Activated CD8-positive, alpha-beta memory T cell treated with anti-CD3 and anti-CD28 coated beads for 4 hours (primary cell): ENCODE measurements at regions not wholly inside any gene's neighbourhood (a gene's known extent, or its start where the extent isn't known, plus 50 kb on each side); places are given as distances from the start of the nearest gene placed in this dataset.

Experiments
- DNase-seq, 2 donors: peaks; one replicate each; pipeline ENCODE4 v3.0.0-alpha.2; 2020; ENCODE audit warnings: low read depth in 2 of 2

GRCh38 chr15:91521548-91521947 is 332.0 kb upstream of the SLCO3A1 start:
- DNase-seq, result no peak

DNA sequence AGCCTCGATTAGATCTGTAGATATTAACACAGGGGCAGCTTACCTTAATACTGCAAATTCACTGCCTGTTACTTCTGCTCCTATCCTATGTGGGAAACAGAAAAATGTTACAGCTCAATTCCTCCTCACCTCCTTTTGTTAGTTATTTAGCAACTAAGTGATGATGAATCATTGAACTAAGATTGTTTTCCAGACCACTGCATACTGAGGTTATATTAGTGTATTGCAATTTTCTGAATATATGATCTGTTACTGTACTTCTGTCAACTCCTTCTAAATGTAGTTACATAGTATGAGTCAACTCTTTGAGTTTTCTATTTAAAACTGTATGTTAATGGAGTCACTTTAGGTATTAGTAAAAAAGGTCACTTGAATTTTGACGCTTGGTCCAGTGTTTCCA is 331.5 kb upstream of the SLCO3A1 start:
- DNase-seq, result no peak

DNA sequence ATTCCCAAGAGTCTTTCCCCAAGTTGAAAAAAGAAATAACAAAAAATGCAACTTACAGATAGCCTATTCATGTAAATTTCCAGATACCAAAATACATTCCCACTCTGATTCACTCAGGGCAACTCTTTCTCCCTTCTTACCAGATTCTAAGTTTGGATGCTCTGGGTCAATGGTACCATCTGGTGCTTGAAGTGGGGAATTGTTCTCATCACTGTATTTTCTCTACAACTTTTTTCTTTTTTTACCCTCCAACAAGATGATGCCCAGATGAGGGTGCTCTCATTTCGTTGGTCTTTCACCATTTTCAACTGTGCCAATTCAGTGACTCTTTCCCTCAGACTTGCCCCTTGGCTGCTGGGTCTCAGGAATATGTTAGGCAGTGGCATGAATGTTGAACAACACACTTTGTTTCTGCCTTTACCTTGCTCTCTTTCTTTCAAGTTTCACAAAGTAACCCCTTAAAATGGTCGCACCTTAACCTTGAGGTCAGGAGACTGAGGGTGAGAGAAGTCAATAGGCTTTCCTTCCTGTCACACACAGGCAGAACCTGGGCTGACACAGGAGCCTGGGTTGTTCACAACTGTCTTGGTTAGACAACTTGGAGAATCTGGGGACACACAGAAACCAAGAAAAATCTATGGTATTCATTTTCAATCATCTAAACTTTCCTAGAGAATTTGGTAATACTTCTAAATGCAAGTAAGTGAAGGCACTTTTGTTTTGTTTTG is 330.7 kb upstream of the SLCO3A1 start:
- no peak for DNase-seq

DNA sequence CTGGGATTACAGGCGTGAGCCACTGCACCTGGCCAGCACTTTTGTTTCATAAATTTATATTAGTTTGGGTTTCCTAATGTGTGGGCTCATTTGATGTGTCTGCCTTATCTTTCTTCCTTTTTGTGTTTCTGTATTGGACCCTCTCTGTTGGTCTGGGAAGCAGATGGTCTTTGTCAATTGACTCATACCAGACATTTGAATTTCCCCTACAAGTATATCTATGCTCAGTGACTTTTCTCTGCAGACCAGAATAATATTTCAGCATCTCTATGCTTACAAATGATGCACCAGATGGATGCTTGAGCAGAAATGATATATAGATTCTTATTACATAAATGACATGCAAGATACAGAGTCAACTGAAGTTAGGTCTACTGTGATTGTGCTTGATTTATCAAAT is 329.9 kb upstream of the SLCO3A1 start:
- no peak for DNase-seq

- no peak for DNase-seq
Observed at GRCh38 chr15:91524534-91524933, 329.0 kb upstream of the SLCO3A1 start.

- DNase-seq, result no peak
Observed at GRCh38 chr15:91525751-91526150, 327.8 kb upstream of the SLCO3A1 start.

DNA sequence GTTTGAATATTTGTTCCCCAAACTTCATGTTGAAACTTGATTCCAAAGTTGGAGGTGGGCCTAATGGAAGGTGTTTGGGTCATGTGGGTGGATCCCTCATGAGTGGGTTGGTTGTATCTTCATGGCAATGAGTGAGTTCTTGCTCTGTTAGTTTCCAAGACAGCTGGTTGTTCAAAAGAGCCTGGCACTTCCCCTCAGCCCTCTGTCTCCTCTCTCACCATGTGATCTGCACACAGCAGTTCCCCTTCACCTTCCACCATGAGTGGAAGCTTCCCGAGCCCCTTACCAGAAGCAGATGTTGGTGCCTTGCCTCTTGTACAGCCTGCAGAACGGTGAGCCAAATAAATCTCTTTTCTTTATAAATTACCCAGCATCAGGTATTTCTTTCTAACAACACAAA is 327.1 kb upstream of the SLCO3A1 start:
- DNase-seq, result no peak

DNA sequence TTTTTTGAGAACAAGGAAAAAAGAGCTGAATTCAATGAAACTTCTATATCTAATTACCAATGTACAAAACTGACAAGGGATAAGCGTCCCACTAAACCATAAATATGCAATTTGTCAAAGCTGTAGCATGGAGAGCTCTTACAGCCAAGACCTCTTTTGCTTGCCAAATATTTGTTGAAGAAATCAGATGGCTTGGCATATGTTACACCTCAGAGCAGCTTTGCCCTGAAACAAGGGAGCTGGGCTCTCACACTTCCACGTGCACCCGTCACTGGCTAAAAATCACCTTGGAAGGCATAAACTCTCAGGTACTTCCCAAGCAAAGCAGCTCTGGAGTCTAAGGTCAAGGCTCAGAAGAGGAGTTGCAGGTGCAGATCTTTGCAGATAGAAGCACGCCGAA is 324.7 kb upstream of the SLCO3A1 start:
- DNase-seq, result no peak

DNA sequence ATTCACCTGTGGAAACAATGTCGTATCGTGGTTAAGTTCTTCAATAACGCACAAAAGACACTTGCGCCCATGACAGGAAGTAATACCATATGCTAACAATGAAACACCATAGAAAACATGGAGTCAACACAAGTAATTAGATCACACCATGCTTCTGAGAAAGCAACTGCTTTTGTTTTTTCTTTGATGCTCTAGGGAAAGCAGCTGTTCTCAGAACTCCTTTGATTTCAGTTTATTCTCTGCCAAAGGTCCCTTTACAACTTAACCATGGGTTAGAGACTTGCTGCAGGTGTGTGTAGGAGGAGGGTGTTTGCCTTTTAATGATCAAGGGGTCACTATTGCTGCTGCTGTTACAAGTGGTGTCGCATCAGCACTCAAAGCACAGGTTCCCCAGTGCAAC is 324.0 kb upstream of the SLCO3A1 start:
- DNase-seq, result no peak

- no peak for DNase-seq
Observed at GRCh38 chr15:91530279-91530678, 323.2 kb upstream of the SLCO3A1 start.

- no peak for DNase-seq
Observed at GRCh38 chr15:91530956-91531582, 322.4 kb upstream of the SLCO3A1 start.

- no peak for DNase-seq
Observed at GRCh38 chr15:91534235-91534634, 319.3 kb upstream of the SLCO3A1 start.

- DNase-seq, result no peak
Observed at GRCh38 chr15:91534976-91535375, 318.5 kb upstream of the SLCO3A1 start.

DNA sequence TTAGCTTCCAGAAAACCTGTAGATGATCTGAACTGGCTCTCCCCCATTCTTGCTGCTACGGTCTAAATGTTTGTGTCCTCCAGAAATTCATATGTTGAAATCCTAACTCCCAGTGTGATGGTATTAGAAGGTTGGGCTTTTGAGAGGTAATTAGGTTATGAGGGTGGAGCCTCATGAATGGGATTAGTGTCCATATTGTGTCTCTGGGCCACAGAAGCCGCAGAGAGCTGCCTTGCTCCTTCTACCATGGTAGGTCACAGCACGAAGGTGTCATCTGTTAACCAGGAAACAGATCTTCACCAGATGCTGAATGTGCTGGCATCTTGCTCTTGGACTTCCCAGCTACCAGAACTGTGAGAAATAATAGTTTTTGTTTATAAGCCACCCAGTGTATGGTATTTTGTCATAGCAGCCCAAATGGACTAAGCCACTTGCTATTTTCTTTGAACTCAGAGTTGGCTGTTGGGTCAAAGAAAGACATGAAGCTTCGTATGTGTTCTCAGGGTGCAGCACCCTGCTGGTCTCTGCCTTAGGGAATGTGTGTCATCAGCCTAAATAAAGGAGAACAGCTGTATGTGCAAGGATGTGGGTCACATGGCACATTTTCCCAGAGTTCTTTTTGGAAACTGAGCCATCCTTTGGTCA is 317.5 kb upstream of the SLCO3A1 start:
- no peak for DNase-seq

GRCh38 chr15:91537856-91538255 is 315.7 kb upstream of the SLCO3A1 start:
- DNase-seq, result no peak

GRCh38 chr15:91538782-91539181 is 314.7 kb upstream of the SLCO3A1 start:
- DNase-seq, result no peak

DNA sequence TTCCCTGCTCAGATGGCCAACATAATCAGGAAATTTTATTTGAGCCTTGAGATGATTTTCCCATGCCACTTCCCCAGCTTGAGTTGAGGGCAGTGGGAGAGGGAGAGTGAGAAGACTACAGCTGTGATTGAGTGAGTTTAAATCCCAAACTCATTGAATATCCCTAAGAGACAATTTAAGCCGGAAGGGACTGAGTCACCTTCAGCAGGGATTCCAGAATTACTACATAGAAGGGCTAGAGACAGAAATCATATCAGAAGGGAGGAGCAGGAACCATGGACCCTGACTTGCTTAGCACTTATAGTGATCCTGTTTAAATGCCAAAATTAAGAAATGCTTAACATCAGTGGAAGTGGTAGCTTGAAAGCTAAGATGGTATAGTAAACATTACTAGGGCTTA is 312.2 kb upstream of the SLCO3A1 start:
- no peak for DNase-seq

DNA sequence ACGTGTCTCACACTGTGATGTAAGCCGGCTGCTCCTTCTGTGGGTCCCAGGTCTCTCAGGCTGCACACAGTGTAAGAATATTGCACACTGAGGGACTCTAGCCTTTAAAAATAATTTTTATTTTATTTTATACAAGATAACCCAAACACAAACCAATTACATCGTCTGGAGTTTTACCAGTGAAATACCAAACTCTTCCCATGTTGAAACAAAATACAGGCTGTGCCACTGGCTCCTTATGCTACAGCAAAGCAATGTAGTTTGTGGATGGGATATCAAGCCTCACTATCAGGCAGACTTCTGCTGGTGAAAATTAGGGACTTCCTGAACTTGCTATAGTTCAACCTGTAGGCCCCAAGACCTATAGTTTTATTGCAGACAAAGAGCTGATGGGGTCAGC is 311.3 kb upstream of the SLCO3A1 start:
- DNase-seq, result no peak

- no peak for DNase-seq
Observed at GRCh38 chr15:91547356-91547755, 306.2 kb upstream of the SLCO3A1 start.

- DNase-seq, result no peak
Observed at GRCh38 chr15:91548549-91548948, 305.0 kb upstream of the SLCO3A1 start.

DNA sequence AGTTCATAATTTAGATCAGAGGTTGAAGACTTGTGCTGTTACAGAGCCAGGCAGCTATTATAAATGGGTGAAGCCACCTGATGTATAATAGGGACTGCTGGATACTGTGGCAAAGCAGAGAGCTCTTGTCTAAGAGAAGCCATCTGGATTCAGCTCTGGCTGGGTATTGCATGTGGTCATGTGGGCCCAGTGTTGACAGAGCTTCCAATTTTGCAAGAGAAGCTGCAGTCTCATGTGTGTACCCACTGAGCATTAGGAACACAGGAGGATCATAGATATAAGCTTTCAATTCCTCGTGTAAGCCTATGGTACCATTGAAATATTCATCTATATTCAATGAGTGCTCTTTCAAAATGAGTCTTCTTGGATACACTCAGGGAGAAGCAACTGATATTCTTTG is 303.9 kb upstream of the SLCO3A1 start:
- no peak for DNase-seq

GRCh38 chr15:91552555-91552954 is 301.0 kb upstream of the SLCO3A1 start:
- DNase-seq, result no peak

DNA sequence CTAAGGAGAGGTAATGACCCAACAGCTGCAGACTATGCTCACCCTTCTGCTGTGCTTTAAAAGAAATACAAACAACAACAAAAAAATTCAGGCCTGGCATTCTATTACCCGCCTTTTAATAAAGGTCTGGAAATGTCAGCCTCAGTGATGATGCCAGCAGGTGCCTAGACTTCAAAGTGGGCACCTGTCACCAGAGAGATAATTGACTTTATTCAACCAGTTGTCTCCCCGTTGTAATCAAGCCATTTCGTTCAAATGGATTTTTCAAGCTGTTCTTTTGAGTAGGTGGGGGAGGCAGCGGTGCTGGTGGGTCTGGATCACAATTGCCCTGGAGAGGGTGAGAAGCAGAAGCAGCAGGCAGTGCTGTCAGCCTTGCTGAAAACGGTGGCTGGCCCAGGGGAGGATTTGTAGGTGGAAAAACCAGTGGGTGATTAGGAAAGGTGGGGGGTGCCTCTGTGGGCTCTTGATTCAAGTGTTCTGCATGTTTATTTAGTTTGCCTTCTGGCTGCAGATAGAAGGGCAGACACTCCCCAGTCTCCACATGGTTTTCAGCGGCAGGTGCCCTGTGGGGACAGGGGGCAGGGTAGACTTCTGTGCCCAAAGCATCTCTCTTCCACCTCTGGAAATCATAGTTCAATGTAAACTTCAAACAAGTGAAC is 300.2 kb upstream of the SLCO3A1 start:
- DNase-seq, result no peak
